ENCODE measurements at regions not wholly inside any gene's neighbourhood (a gene's known extent, or its start where the extent isn't known, plus 50 kb on each side); places are given as distances from the start of the nearest gene placed in this dataset.
"Not testable (repeated sequence)": the region's sequence is repeated elsewhere in the genome, so short reads cannot be mapped to it uniquely, and the experiment has no call there.

DNA sequence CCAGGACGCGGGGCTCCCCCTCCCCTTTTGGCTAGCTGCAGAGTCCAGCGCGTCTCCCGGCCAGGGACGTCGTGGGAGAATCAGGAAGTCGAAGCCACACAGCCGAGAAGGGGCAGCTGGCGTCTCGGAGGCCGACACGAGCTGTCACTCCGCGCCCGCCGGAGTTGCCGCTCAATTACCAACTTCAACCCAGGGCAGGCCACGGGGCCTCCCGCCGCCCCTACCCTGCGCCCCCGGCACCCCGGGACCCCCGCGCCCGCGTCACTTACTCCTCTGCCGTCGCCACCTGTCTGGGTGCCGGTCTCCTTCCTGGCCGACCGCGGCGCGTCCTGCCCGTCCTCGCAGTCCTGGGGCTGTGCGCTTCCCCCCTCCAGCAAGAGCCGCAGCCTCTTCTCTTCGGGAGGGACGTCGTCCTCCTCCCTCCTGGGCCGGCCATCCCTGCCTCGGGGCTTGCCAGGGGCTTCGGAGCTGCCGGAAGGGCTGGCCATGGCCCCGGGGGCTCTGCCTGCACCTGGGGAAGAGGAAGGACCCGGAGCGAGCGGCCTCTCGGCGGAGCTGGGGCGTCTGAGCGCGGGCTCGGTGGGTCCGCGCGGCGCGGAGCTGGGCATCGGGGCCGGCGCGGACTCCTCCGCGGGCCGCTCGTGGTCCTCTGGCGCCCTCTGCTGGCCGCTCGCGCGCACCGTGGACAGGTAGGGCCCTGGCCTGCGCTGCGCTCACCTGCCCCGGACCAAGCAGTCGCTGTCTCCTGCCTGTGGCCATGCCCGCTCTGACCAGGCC, 65.6 kb upstream of the CLEC6A start:
- DNase-seq (ENCODE audit: low read depth in 2 of 2): peak in 1 of 2 donors; percentile 13

DNA sequence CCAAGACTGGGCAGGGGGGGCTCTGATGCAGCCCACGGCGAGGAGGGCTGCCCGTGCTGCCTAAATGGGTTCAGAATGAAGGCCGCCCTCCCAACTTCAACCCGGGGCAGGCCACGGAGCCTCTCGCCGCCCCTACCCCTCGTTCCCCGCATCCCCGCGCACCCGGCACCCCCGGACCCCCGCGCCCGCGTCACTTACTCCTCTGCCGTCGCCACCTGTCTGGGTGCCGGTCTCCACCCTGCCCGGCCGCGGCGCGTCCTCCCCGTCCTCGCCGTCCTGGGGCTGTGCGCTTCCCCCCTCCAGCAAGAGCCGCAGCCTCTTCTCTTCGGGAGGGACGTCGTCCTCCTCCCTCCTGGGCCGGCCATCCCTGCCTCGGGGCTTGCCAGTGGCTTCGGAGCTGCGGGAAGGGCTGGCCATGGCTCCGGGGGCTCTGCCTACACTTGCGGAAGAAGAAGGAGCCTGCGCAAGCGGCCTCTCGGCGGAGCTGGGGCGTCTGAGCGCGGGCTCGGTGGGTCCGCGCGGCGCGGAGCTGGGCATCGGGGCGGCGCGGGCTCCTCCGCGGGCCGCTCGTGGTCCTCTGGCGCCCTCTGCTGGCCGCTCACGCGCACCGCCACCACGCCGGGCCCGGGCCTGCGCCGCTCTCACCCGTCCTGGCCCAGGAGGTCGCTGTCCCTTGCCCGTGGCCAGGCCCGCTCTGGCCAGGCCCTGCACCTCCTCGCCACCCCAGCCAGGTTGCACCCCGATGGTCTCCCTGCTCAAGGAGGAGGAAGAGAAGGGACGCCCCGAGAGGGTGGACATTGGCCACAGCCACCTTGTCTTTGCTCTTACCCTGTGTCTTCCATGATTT, 59.3 kb upstream of the CLEC6A start:
- DNase-seq (ENCODE audit: low read depth in 2 of 2): peak; percentile 13 to 51

DNA sequence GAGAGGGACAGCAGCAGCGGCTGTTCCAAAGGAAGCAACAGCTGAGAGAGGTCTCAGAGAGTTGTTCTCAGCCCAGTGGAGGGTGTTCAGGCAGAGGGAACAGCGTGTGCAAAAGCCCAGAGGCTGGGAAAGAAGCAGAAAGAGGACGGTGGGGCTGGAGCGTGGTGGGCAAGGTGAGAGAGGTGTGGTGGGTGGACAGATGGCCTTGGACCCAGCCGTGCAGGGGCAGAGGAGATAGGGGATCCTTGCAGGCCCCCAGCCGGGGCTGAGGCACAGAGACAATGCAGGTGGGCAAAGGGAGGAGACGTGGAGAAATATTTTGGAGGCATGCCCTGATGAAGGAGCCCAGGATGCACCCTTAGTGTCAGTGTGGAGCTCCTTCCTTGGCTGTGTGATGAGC, 58.4 kb upstream of the CLEC6A start:
- not testable (repeated sequence) for DNase-seq (ENCODE audit: low read depth in 2 of 2)

DNA sequence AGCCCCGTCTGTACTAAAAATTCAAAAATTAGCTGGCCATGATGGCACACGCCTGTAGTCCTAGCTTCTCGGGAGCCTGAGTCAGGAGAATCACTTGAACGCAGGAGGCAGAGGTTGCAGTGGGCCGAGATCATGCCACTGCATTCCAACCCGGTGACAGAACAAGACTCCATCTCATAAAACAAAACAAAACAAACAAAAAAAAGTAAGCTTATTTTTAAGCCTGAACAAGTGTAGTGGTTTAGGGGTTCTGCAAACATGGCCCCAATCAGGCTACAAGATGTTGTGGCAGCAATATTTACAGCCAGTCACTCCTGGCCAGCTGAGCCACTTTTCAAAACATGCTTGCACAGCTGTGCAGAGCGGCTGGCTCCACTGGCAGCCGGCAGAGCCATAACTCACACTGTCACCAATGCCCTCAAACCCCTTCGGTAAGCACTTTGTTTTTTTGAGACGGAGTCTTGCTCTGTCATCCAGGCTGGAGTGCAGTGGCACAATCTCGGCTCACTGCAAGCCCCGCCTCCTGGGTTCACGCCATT, 56.2 kb upstream of the CLEC6A start:
- not testable (repeated sequence) for DNase-seq (ENCODE audit: low read depth in 2 of 2)

DNA sequence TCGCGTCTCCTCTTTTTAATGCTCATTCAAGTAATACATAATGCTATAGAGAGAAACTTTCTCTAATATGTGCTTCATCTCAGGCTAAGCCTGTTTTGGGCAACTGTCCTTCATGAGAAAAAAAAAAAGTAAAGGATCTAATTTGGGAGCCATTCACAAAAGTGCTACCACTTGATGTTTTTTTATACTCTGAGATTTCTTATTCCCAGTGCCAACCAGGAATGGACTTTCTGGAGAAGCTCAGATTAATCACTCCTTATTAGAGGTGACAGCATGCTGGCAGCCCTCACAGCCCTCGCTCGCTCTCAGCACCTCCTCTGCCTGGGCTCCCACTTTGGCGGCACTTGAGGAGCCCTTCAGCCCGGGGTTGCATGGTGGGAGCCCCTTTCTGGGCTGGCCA, 51.9 kb upstream of the CLEC6A start:
- not testable (repeated sequence) for DNase-seq (ENCODE audit: low read depth in 2 of 2)

DNA sequence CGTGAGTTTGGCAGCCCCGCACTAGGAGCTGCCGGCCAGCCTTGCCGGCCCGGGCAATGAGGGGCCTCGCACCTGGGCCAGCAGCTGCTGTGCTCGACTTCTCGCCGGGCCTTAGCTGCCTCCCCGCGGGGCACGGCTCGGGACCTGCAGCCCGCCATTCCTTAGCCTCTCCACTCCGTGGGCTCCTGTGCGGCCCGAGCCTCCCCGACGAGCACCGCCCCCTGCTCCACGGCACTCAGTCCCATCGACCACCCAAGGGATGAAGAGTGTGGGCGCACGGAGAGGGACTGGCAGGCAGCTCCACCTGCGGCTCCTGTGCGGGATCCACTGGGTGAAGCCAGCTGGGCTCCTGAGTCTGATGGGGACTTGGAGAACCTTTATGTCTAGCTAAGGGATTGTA, 51.4 kb upstream of the CLEC6A start:
- DNase-seq (ENCODE audit: low read depth in 2 of 2): not testable (repeated sequence)

Data from stimulated activated CD8-positive, alpha-beta memory T cell treated with anti-CD3 and anti-CD28 coated beads, Interleukin-7, amount 100 ng/mL, for 4 hours (primary cell).